K562 (cell line): ENCODE measurements at regions not wholly inside any gene's neighbourhood (a gene's known extent, or its start where the extent isn't known, plus 50 kb on each side); places are given as distances from the start of the nearest gene placed in this dataset.

Source experiments
- ATAC-seq: fragments of 200-7000 bp; cut with Tn5 transposase; 3 replicates; pipeline ENCODE4 v1.9.1; 2020; ENCODE audit warnings: moderate library complexity
- BruUV-seq: library from RNA; stranded (reverse); fragments of 400-500 nt; replicated peaks from 2 replicates; lab custom pipeline; 2021; lab: Mats Ljungman, UMichigan
- CTCF ChIA-PET: fragments of 300-600 bp; formaldehyde crosslinking; extraction: SDS; loops from one replicate; lab custom pipeline; 2021; ENCODE audit warnings: low intra/inter-chr PET ratio; lab: Yijun Ruan, JAX
- POLR2A ChIA-PET: fragments of 300-600, 350-650 bp; sonication (Branson Sonifier 250); formaldehyde crosslinking; extraction: SDS; loops from one replicate; lab custom pipeline; 2021; ENCODE audit warnings: antibody characterized with exemption, inconsistent platforms; lab: Yijun Ruan, JAX
- DNase-seq, 4 experiments: peaks; one replicate each; pipeline versions ENCODE4 v3.0.0 to v3.0.0-alpha.2; 2011 to 2018; ENCODE audit warnings: low spot score in 3 of 4, mixed read lengths in 3 of 4; ENCODE audit errors: extremely low read depth in 1 of 4
- FAIRE-seq: peaks from 2 replicates; lab custom pipeline; 2011; peaks lifted over from hg19 to GRCh38; lab: Jason Lieb, UNC
- H2AFZ ChIP-seq: 2 replicates; pipeline ENCODE4 v1.6.0; 2011; ENCODE audit warnings: low read depth, low read length, control low read depth, inconsistent platforms
- H3K27ac ChIP-seq: fragments of 200-600 bp; 3 replicates; pipeline ENCODE4 v1.8.0; 2011; ENCODE audit warnings: low read depth, mild to moderate bottlenecking, control low read depth, inconsistent platforms, low read length, moderate library complexity, mixed read lengths; ENCODE audit errors: extremely low read depth
- H3K27me3 ChIP-seq, 2 experiments: fragments of 300-600 bp in 1 of 2; 2 replicates in 1 of 2; 3 replicates in 1 of 2; pipeline versions ENCODE4 v1.6.0 to v1.8.0; 2011; ENCODE audit warnings: inconsistent platforms in 2 of 2, low read length in 2 of 2, mild to moderate bottlenecking in 1 of 2, mixed read lengths in 1 of 2, moderate library complexity in 1 of 2; ENCODE audit not compliant: control insufficient read depth in 2 of 2, insufficient read depth in 2 of 2
- H3K36me3 ChIP-seq: fragments of 300-600 bp; 3 replicates; pipeline ENCODE4 v1.8.0; 2011; ENCODE audit warnings: mild to moderate bottlenecking, low read length, inconsistent platforms; ENCODE audit not compliant: control insufficient read depth, insufficient read depth
- H3K4me1 ChIP-seq, 2 experiments: fragments of 200-600 bp in 1 of 2; replicated peaks in 1 of 2; 2 replicates in 1 of 2; 3 replicates in 1 of 2; pipeline versions ENCODE4 v1.5.1 to v1.8.0; 2011; ENCODE audit warnings: inconsistent platforms in 2 of 2, low read length in 2 of 2, mild to moderate bottlenecking in 1 of 2, mixed read lengths in 1 of 2, moderate library complexity in 1 of 2; ENCODE audit not compliant: control insufficient read depth in 2 of 2, insufficient read depth in 2 of 2
- H3K4me2 ChIP-seq: 2 replicates; pipeline ENCODE4 v1.6.1; 2011; ENCODE audit warnings: low read length, control low read depth, inconsistent platforms, mixed read lengths; ENCODE audit not compliant: insufficient read depth
- H3K4me3 ChIP-seq: fragments of 200-600 bp; sonication (generic), shearing (Covaris generic); 2 replicates; pipeline ENCODE4 v1.5.1; 2016; ENCODE audit warnings: control low read depth, inconsistent platforms
- H3K79me2 ChIP-seq: fragments of 200-600 bp; 3 replicates; pipeline ENCODE4 v1.8.0; 2011; ENCODE audit warnings: low read length, inconsistent platforms; ENCODE audit not compliant: control insufficient read depth, insufficient read depth
- H3K9ac ChIP-seq, 2 experiments: 2 replicates each; pipeline versions ENCODE4 v1.6.0 to v1.6.1; 2011; ENCODE audit warnings: low read depth in 2 of 2, low read length in 2 of 2, control low read depth in 1 of 2, inconsistent platforms in 1 of 2, mild to moderate bottlenecking in 1 of 2, mixed read lengths in 1 of 2; ENCODE audit not compliant: insufficient read depth in 1 of 2
- H3K9me1 ChIP-seq: one replicate; pipeline ENCODE4 v1.6.0; 2011; ENCODE audit warnings: inconsistent platforms, mild to moderate bottlenecking, low read length, moderate library complexity; ENCODE audit not compliant: control insufficient read depth, insufficient read depth
- H3K9me3 ChIP-seq: replicated peaks from 2 replicates; pipeline ENCODE4 v1.5.1; 2011; ENCODE audit warnings: low read depth, low read length, inconsistent platforms; ENCODE audit not compliant: control insufficient read depth, insufficient read depth
- H4K20me1 ChIP-seq: replicated peaks from 2 replicates; pipeline ENCODE4 v1.6.1; 2011; ENCODE audit warnings: low read length, inconsistent platforms, mixed read lengths; ENCODE audit not compliant: control insufficient read depth, insufficient read depth
- ELF2 ChIP-seq: fragments of 250-450 bp; sonication (Bioruptor Pico); IDR thresholded peaks from 2 replicates; pipeline ENCODE4 v1.5.0; 2021; ENCODE audit warnings: mild to moderate bottlenecking
- GTF3C2 ChIP-seq: IDR thresholded peaks from 3 replicates; pipeline ENCODE4 v1.6.1; 2011; ENCODE audit warnings: borderline replicate concordance, mild to moderate bottlenecking, moderate library complexity; ENCODE audit not compliant: insufficient read length; ENCODE audit errors: extremely low read depth
- NR4A1 ChIP-seq, 2 experiments: fragments of 250-450 bp in 1 of 2; fragments of 450-650 bp in 1 of 2; sonication (Bioruptor Pico) in 1 of 2; IDR thresholded peaks; 2 replicates each; pipeline versions ENCODE4 v1.4.0 to v1.6.1; 2016 to 2020; ENCODE audit warnings: mild to moderate bottlenecking in 2 of 2, missing compliant biosample characterization in 1 of 2, missing genetic modification characterization in 1 of 2, moderate library complexity in 1 of 2
- SMAD3 ChIP-seq: fragments of 450-650 bp; formaldehyde crosslinking; conservative IDR thresholded peaks from 2 replicates; pipeline ENCODE4 v1.4.0; 2020; ENCODE audit warnings: mild to moderate bottlenecking
- ZFP91 ChIP-seq: sonication (generic); formaldehyde crosslinking; IDR thresholded peaks from 2 replicates; pipeline ENCODE4 v1.8.0; 2022; ENCODE audit warnings: mild to moderate bottlenecking, missing genetic modification reagents
- ZNF12 ChIP-seq: sonication (generic); formaldehyde crosslinking; IDR thresholded peaks from 2 replicates; pipeline ENCODE4 v1.4.0; 2020; ENCODE audit warnings: mild to moderate bottlenecking, missing genetic modification reagents
- ZNF263 ChIP-seq: sonication (generic); formaldehyde crosslinking; IDR thresholded peaks from 2 replicates; pipeline ENCODE4 v1.8.0; 2022; ENCODE audit warnings: mild to moderate bottlenecking, missing genetic modification reagents, borderline replicate concordance
- ZNF766 ChIP-seq: fragments of 200-800 bp; sonication (Bioruptor generic); conservative IDR thresholded peaks from 2 replicates; pipeline ENCODE4 v1.6.1; 2016; ENCODE audit warnings: missing genetic modification characterization, missing compliant biosample characterization
- WGBS: fragments of 100-300 bp; shearing (Covaris generic); methylation state at CpG from one replicate; pipeline ENCODE4 v1.1.6; 2016; ENCODE audit warnings: low coverage, mixed read lengths; ENCODE audit not compliant: insufficient coverage; ENCODE audit errors: missing lambda C conversion rate; 5-methylcytosine and 5-hydroxymethylcytosine counted together
- in situ Hi-C: fragments of 300-500 bp; cut with MboI; formaldehyde crosslinking; loops from 4 replicates; pipeline ENCODE4 v1.15.0; 2018; ENCODE audit warnings: inconsistent platforms, mixed read lengths
- intact Hi-C: fragments of 100-400 bp; cut with micrococcal nuclease; formaldehyde crosslinking; loops from 2 replicates; pipeline ENCODE4 v1.14.2; 2022
- TF ChIP-seq, protein P1 (sequence below): sonication (generic); IDR thresholded peaks from 2 replicates; pipeline ENCODE4 v1.6.1; 2016
- TF ChIP-seq, protein P2 (sequence below): fragments of 250-450 bp; sonication (Bioruptor Pico); IDR thresholded peaks from 2 replicates; pipeline ENCODE4 v1.4.0; 2020; ENCODE audit warnings: mild to moderate bottlenecking, moderate library complexity, borderline replicate concordance
- TF ChIP-seq, protein P3 (sequence below): fragments of 250-450 bp; sonication (Bioruptor Pico); IDR thresholded peaks from 2 replicates; pipeline ENCODE4 v1.6.1; 2021; ENCODE audit warnings: mild to moderate bottlenecking

DNA sequence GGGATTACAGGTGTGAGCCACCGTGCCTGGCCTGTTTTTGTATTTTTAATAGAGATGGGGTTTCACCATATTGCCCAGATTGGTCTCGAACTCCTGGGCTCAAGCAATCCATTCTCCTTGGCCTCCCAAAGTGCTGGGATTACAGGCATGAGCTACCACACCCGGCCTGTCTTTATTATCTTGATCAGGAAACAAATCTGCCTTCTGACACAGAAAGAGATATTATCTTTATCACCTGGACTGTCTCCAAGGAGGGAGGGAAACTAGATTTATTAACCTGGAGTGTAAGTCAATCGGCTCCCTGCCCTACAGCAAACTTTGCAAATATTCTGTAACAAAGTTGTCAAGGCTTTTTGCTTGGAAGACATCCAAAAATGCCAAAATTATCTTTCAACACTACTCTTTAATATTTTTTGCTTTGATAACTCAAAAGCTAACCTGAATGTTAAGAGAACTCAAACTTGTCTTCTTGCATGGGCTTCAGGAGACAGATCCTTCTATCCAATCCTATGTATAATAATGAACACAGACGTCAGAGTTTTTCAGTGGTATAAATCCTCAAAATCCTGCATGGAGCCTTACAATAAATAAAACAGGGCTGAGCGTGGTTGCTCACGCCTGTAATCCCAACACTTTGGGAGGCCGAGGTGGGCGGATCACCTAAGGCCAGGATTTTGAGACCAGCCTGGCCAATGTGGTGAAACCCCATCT lies 85.0 kb upstream of the LOC128125822 start (continued):
- no peak for TF ChIP-seq GTF3C2
- TF ChIP-seq ZNF263 (CRISPR knock-in tag): no peak
- TF ChIP-seq SMAD3 (CRISPR knock-in tag): no peak
- TF ChIP-seq, protein P1, sequence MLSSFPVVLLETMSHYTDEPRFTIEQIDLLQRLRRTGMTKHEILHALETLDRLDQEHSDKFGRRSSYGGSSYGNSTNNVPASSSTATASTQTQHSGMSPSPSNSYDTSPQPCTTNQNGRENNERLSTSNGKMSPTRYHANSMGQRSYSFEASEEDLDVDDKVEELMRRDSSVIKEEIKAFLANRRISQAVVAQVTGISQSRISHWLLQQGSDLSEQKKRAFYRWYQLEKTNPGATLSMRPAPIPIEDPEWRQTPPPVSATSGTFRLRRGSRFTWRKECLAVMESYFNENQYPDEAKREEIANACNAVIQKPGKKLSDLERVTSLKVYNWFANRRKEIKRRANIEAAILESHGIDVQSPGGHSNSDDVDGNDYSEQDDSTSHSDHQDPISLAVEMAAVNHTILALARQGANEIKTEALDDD: no peak
- TF ChIP-seq NR4A1 (CRISPR knock-in tag; IDR thresholded peaks at IDR 0.05): no peak
- TF ChIP-seq NR4A1 (tag; IDR thresholded peaks at IDR 0.05): no peak

GRCh38 chr6:63491119-63491518 lies 81.2 kb upstream of the LOC128125822 start:
- H3K9me3 ChIP-seq: no peaks in the 10 kb centered on the region
- TF ChIP-seq ZFP91 (CRISPR knock-in tag) (no peak), ELF2 (CRISPR knock-in tag) (no peak), ZNF12 (no peak), ZNF766 (CRISPR knock-in tag) (no peak)
- TF ChIP-seq, protein P2, sequence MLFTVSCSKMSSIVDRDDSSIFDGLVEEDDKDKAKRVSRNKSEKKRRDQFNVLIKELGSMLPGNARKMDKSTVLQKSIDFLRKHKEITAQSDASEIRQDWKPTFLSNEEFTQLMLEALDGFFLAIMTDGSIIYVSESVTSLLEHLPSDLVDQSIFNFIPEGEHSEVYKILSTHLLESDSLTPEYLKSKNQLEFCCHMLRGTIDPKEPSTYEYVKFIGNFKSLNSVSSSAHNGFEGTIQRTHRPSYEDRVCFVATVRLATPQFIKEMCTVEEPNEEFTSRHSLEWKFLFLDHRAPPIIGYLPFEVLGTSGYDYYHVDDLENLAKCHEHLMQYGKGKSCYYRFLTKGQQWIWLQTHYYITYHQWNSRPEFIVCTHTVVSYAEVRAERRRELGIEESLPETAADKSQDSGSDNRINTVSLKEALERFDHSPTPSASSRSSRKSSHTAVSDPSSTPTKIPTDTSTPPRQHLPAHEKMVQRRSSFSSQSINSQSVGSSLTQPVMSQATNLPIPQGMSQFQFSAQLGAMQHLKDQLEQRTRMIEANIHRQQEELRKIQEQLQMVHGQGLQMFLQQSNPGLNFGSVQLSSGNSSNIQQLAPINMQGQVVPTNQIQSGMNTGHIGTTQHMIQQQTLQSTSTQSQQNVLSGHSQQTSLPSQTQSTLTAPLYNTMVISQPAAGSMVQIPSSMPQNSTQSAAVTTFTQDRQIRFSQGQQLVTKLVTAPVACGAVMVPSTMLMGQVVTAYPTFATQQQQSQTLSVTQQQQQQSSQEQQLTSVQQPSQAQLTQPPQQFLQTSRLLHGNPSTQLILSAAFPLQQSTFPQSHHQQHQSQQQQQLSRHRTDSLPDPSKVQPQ: no peak
- TF ChIP-seq, protein P3, sequence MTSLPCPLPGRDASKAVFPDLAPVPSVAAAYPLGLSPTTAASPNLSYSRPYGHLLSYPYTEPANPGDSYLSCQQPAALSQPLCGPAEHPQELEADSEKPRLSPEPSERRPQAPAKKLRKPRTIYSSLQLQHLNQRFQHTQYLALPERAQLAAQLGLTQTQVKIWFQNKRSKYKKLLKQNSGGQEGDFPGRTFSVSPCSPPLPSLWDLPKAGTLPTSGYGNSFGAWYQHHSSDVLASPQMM (CRISPR knock-in tag): no peak

More at GRCh38 chr6:63491119-63491518, 81.2 kb upstream of the LOC128125822 start:
- H3K4me2 ChIP-seq: no peak overlapping the region
- intact Hi-C loops: no loop called here
- in situ Hi-C loops: no loop called here
- no peaks in the 10 kb centered on the region for H3K79me2 ChIP-seq
- no peaks in the 10 kb centered on the region for H4K20me1 ChIP-seq
- CTCF ChIA-PET: no interaction called here
- H3K9ac ChIP-seq: no peak overlapping the region
- no peaks in the 10 kb centered on the region for H3K27me3 ChIP-seq
- no peaks in the 10 kb centered on the region for H3K4me1 ChIP-seq
- H3K36me3 ChIP-seq: no peaks in the 10 kb centered on the region
- no peak overlapping the region for H2AFZ ChIP-seq
- ATAC-seq (no peak), DNase-seq (no peak), FAIRE-seq (no peak)
- no peak overlapping the region for H3K27ac ChIP-seq
- POLR2A ChIA-PET: no interaction called here
- no TSS peak for BruUV-seq
- H3K9me1 ChIP-seq: no peaks in the 10 kb centered on the region
- 0% methylated on average over 2 of the region's 2 CpGs for WGBS
- H3K4me3 ChIP-seq: no peak overlapping the region
